ENCODE measurements at regions not wholly inside any gene's neighbourhood (a gene's known extent, or its start where the extent isn't known, plus 50 kb on each side); places are given as distances from the start of the nearest gene placed in this dataset.

- FAIRE-seq (no peak), DNase-seq (ENCODE audit: insufficient read length, low spot score) (no peak)
These were observed 114.5 kb downstream of the LRRC70 start for GRCh38 chr5:62692946-62693713.

GRCh38 chr5:62691946-62692345 is 113.3 kb downstream of the LRRC70 start:
- FAIRE-seq: no peak
- DNase-seq (ENCODE audit: insufficient read length, low spot score): no peak

GRCh38 chr5:62690421-62690820 is 111.8 kb downstream of the LRRC70 start:
- DNase-seq (ENCODE audit: insufficient read length, low spot score) (no peak), FAIRE-seq (no peak)

DNA sequence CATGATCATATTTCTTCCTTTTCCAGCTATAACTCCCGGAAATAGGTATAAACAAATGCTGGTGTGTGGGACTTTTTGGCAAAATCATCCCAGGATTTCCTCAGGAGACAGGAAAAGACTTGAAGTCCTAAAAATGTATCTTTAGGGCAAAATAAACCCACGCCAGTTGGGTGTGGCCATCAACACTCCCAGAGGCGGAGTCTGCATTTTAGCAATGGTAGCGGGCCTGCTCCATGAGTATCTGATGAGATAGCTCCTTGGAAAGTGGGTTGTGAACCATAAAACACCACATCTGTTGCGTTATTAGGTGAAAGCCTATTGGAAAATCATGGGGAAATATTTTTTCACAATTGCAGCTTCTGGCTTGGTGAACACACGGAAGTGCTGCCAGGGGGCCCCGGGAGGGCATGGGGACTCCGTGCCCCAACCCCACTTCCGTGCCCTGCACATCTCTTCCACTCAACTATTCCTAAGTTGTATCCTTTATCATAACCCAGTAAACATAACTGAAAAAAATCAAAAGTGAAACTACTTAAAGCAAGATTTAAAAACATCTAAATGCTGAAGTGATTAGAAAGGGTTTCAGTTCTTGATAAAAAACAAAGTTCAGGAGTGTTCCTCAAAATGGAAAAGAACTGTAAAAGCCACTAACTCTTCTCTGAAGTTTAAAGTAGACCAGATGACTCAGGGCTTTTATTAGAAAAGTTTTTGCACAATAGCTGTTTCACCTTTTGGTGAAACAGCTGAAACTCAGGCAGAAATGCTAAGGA is 111.2 kb downstream of the LRRC70 start:
- FAIRE-seq: peak; percentile 40

GRCh38 chr5:62686692-62687091 is 108.1 kb downstream of the LRRC70 start:
- FAIRE-seq (no peak), DNase-seq (ENCODE audit: insufficient read length, low spot score) (no peak)

More for the DNA sequence above, 111.2 kb downstream of the LRRC70 start:
- DNase-seq (ENCODE audit: insufficient read length, low spot score): no peak

- FAIRE-seq (no peak), DNase-seq (ENCODE audit: insufficient read length, low spot score) (no peak)
These were observed 106.6 kb downstream of the LRRC70 start for GRCh38 chr5:62685221-62685620.

GRCh38 chr5:62684310-62684709 is 105.7 kb downstream of the LRRC70 start:
- no peak for FAIRE-seq
- no peak for DNase-seq (ENCODE audit: insufficient read length, low spot score)

- DNase-seq (ENCODE audit: insufficient read length, low spot score) (no peak), FAIRE-seq (no peak)
These were observed 103.4 kb downstream of the LRRC70 start for GRCh38 chr5:62682059-62682458.

DNA sequence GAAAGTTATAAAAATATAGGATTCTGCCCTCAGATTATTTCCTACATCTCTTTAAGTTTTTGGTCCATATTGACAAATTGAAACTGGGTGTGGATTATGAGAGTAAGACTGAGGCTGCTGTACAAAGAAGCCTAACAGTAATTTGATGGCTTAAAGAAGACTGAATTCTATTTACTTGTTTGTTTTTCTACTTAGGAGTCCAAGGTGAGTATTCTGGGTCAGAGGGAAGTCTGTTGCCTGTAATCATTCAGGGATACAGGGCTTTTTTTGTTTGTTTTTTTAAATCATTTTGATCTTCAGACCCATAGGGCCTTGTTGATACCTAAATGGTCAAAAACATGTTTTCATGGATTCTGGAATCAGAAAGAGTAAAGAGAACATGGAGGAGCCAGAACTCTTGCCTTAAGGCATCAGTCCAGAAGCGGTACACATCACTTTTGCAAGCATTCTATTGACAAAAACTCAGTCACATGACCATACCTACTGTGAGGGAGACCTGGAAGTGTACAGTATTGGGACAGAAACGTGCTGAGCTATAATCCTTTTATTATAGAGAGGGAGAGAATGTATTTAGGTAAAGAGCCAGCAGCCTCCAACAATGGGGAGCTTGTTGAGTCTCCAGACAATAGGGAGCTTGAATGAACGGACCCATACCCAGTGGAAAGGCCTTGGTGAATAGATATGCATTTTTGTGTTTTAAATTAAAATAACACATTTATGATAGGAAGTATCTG is 102.7 kb downstream of the LRRC70 start:
- DNase-seq (ENCODE audit: insufficient read length, low spot score) (no peak), FAIRE-seq (no peak)

- no peak for FAIRE-seq
- no peak for DNase-seq (ENCODE audit: insufficient read length, low spot score)
These were observed 101.5 kb downstream of the LRRC70 start for GRCh38 chr5:62680121-62680520.
